PC-9 (cell line): ENCODE measurements at regions not wholly inside any gene's neighbourhood (a gene's known extent, or its start where the extent isn't known, plus 50 kb on each side); places are given as distances from the start of the nearest gene placed in this dataset.

Experiments used
- BruUV-seq: library from RNA; stranded (reverse); fragments of 400-500 nt; replicated peaks from 2 replicates; lab custom pipeline; 2021; lab: Mats Ljungman, UMichigan
- CTCF ChIA-PET: fragments of 300-600 bp; sonication (Branson Sonifier 250); formaldehyde crosslinking; loops from one replicate; lab custom pipeline; 2022; ENCODE audit warnings: antibody characterized with exemption; lab: Charles Lee
- POLR2A ChIA-PET: fragments of 300-600 bp; sonication (Branson Sonifier 250); formaldehyde crosslinking; loops from one replicate; lab custom pipeline; 2022; ENCODE audit warnings: antibody characterized with exemption; ENCODE audit not compliant: unreplicated experiment; lab: Charles Lee
- DNase-seq, 2 experiments: peaks; one replicate each; pipeline versions ENCODE4 v3.0.0 to v3.0.0-alpha.2; 2015 to 2022; ENCODE audit warnings: mixed read lengths in 1 of 2
- H2AFZ ChIP-seq: fragments of 200-600 bp; sonication (generic); 2 replicates; pipeline ENCODE4 v1.8.1; 2017; ENCODE audit warnings: antibody characterized with exemption
- H3F3A ChIP-seq: fragments of 200-600 bp; sonication (generic); 2 replicates; pipeline ENCODE4 v1.8.1; 2017; ENCODE audit warnings: antibody characterized with exemption, mild to moderate bottlenecking, low read depth; ENCODE audit not compliant: insufficient read depth
- H3K27ac ChIP-seq: fragments of 200-600 bp; sonication (generic); 2 replicates; pipeline ENCODE4 v1.6.1; 2016; ENCODE audit warnings: mixed run types
- H3K27me3 ChIP-seq: fragments of 200-600 bp; sonication (generic); 2 replicates; pipeline ENCODE4 v1.6.1; 2016; ENCODE audit warnings: low read depth, mixed run types; ENCODE audit not compliant: insufficient read depth
- H3K36me3 ChIP-seq: fragments of 200-600 bp; sonication (generic); 2 replicates; pipeline ENCODE4 v1.6.1; 2016; ENCODE audit warnings: low read depth, mixed run types
- H3K4me1 ChIP-seq: fragments of 200-600 bp; sonication (generic); replicated peaks from 2 replicates; pipeline ENCODE4 v1.6.1; 2016; ENCODE audit warnings: mixed run types; ENCODE audit not compliant: insufficient read depth
- H3K4me2 ChIP-seq: fragments of 200-600 bp; sonication (generic); 2 replicates; pipeline ENCODE4 v1.6.1; 2017; ENCODE audit warnings: mixed run types
- H3K4me3 ChIP-seq: fragments of 200-600 bp; sonication (generic); 2 replicates; pipeline ENCODE4 v1.6.1; 2016; ENCODE audit warnings: mixed run types
- H3K79me2 ChIP-seq: fragments of 200-600 bp; sonication (generic); 2 replicates; pipeline ENCODE4 v1.6.1; 2017; ENCODE audit warnings: low read depth, mixed run types
- H3K9me2 ChIP-seq: fragments of 200-600 bp; sonication (generic); 2 replicates; pipeline ENCODE4 v1.8.1; 2017; ENCODE audit warnings: mild to moderate bottlenecking; ENCODE audit not compliant: insufficient read depth
- H3K9me3 ChIP-seq: fragments of 200-600 bp; sonication (generic); 2 replicates; pipeline ENCODE4 v1.8.1; 2016; ENCODE audit warnings: low read depth; ENCODE audit not compliant: insufficient read depth
- H4K20me1 ChIP-seq: fragments of 200-600 bp; sonication (generic); 2 replicates; pipeline ENCODE4 v1.8.1; 2017; ENCODE audit not compliant: insufficient read depth
- EZH2 ChIP-seq: fragments of 200-600 bp; sonication (generic); IDR thresholded peaks from 2 replicates; pipeline ENCODE4 v1.8.0; 2017; ENCODE audit warnings: antibody characterized with exemption, low read depth
- intact Hi-C: fragments of 100-400 bp; cut with micrococcal nuclease; formaldehyde crosslinking; loops from one replicate; pipeline ENCODE4 v1.10.0; 2022; ENCODE audit not compliant: unreplicated experiment
- TF ChIP-seq, protein P1 (sequence below): fragments of 200-600 bp; sonication (generic); conservative IDR thresholded peaks from 2 replicates; pipeline ENCODE4 v1.6.1; 2017; ENCODE audit warnings: mixed run types, antibody characterized with exemption, mild to moderate bottlenecking, moderate library complexity

DNA sequence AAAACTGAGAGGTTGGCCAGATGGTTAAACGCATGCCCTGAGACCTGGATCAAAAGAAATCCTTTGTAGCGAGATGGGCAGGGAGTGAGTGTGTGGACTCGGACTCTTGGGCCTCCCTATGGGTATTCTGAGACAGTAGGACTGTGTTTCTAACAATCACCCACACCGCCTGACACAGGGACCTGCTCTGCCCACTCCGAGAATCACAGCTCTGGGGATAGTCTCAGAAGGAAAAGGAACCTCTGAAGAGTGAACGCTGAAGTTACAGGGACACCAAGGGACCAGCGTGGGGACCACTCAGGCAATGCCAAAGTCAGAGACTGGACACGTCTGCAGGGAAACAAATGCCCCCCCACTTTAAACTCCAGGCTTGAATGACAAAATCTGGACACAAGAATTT, 242.1 kb upstream of the TCERG1L start:
- Histone ChIP-seq H3K27me3 (peaks cover 72% of the 10 kb centered on the region), H3K36me3 (no peaks in the 10 kb centered on the region), H3K27ac (no peak overlapping the region), H3K9me3 (no peaks in the 10 kb centered on the region), H3K79me2 (no peaks in the 10 kb centered on the region), H3K9me2 (no peaks in the 10 kb centered on the region), H3K4me2 (no peak overlapping the region), H3K4me3 (no peak overlapping the region), H4K20me1 (no peaks in the 10 kb centered on the region), H3K4me1 (no peaks in the 10 kb centered on the region), H2AFZ (no peak overlapping the region), H3F3A (no peaks in the 10 kb centered on the region)
- ChIA-PET POLR2A (no interaction called here), CTCF (no interaction called here)
- BruUV-seq, result no TSS peak
- no peak for TF ChIP-seq EZH2
- TF ChIP-seq, protein P1, sequence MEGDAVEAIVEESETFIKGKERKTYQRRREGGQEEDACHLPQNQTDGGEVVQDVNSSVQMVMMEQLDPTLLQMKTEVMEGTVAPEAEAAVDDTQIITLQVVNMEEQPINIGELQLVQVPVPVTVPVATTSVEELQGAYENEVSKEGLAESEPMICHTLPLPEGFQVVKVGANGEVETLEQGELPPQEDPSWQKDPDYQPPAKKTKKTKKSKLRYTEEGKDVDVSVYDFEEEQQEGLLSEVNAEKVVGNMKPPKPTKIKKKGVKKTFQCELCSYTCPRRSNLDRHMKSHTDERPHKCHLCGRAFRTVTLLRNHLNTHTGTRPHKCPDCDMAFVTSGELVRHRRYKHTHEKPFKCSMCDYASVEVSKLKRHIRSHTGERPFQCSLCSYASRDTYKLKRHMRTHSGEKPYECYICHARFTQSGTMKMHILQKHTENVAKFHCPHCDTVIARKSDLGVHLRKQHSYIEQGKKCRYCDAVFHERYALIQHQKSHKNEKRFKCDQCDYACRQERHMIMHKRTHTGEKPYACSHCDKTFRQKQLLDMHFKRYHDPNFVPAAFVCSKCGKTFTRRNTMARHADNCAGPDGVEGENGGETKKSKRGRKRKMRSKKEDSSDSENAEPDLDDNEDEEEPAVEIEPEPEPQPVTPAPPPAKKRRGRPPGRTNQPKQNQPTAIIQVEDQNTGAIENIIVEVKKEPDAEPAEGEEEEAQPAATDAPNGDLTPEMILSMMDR, result no peak
- no peak for DNase-seq
- intact Hi-C loops, result no loop called here

GRCh38 chr10:131554821-131555220, 243.3 kb upstream of the TCERG1L start:
- TF ChIP-seq EZH2, result no peak
- TF ChIP-seq, protein P1, result no peak
- peaks cover 77% of the 10 kb centered on the region for H3K27me3 ChIP-seq
- DNase-seq, result no peak
- no peaks in the 10 kb centered on the region for H3K79me2 ChIP-seq
- intact Hi-C loops, result no loop called here
- BruUV-seq, result no TSS peak
- no peaks in the 10 kb centered on the region for H3K36me3 ChIP-seq
- no peak overlapping the region for H2AFZ ChIP-seq
- H3K9me2 ChIP-seq, result no peaks in the 10 kb centered on the region
- H3K4me3 ChIP-seq, result no peak overlapping the region
- H3K9me3 ChIP-seq, result no peaks in the 10 kb centered on the region
- H3K4me1 ChIP-seq, result no peaks in the 10 kb centered on the region
- H4K20me1 ChIP-seq, result no peaks in the 10 kb centered on the region
- no peak overlapping the region for H3K27ac ChIP-seq
- ChIA-PET POLR2A (no interaction called here), CTCF (no interaction called here)
- no peaks in the 10 kb centered on the region for H3F3A ChIP-seq
- H3K4me2 ChIP-seq, result no peak overlapping the region

- TF ChIP-seq EZH2, result no peak
- TF ChIP-seq, protein P1, result no peak
- CTCF ChIA-PET, result no interaction called here
Observed at GRCh38 chr10:131555406-131555805, 243.9 kb upstream of the TCERG1L start.

More at GRCh38 chr10:131555406-131555805, 243.9 kb upstream of the TCERG1L start:
- no peak overlapping the region for H2AFZ ChIP-seq
- H3K79me2 ChIP-seq, result no peaks in the 10 kb centered on the region
- no peak overlapping the region for H3K27ac ChIP-seq
- H3K4me3 ChIP-seq, result no peak overlapping the region
- POLR2A ChIA-PET, result no interaction called here
- H3K9me2 ChIP-seq, result no peaks in the 10 kb centered on the region
- no peaks in the 10 kb centered on the region for H3K36me3 ChIP-seq
- no peak for DNase-seq
- intact Hi-C loops, result no loop called here
- H3F3A ChIP-seq, result no peaks in the 10 kb centered on the region
- no peaks in the 10 kb centered on the region for H4K20me1 ChIP-seq
- no TSS peak for BruUV-seq
- no peak overlapping the region for H3K4me2 ChIP-seq
- H3K9me3 ChIP-seq, result no peaks in the 10 kb centered on the region
- H3K4me1 ChIP-seq, result no peaks in the 10 kb centered on the region
- peaks cover 77% of the 10 kb centered on the region for H3K27me3 ChIP-seq
